IgD-negative memory B cell (primary cell): ENCODE measurements at regions not wholly inside any gene's neighbourhood (a gene's known extent, or its start where the extent isn't known, plus 50 kb on each side); places are given as distances from the start of the nearest gene placed in this dataset.

Experiments
- H3K27ac Mint-ChIP-seq, 3 donors: one replicate each; pipeline ENCODE4 v1.8.0; 2020 to 2022; ENCODE audit warnings: mild to moderate bottlenecking in 3 of 3, mixed read lengths in 3 of 3, moderate library complexity in 1 of 3
- H3K27me3 Mint-ChIP-seq: one replicate; pipeline ENCODE4 v1.8.0; 2021; ENCODE audit warnings: mixed read lengths
- H3K36me3 Mint-ChIP-seq: one replicate; pipeline ENCODE4 v1.8.0; 2020; ENCODE audit warnings: mild to moderate bottlenecking, mixed read lengths
- H3K4me1 Mint-ChIP-seq, 3 donors: one replicate each; pipeline ENCODE4 v1.8.0; 2020 to 2022; ENCODE audit warnings: mixed read lengths in 3 of 3, mild to moderate bottlenecking in 1 of 3
- H3K4me3 Mint-ChIP-seq, 4 donors: one replicate each; pipeline ENCODE4 v1.8.0; 2020 to 2022; ENCODE audit warnings: mild to moderate bottlenecking in 4 of 4, mixed read lengths in 4 of 4, moderate library complexity in 3 of 4
- H3K9me3 Mint-ChIP-seq, 3 donors: one replicate each; pipeline ENCODE4 v1.8.0; 2020 to 2021; ENCODE audit warnings: mixed read lengths in 3 of 3, mild to moderate bottlenecking in 1 of 3

GRCh38 chr13:73370066-73370465, 311.3 kb downstream of the KLF5 start:
- Mint-ChIP-seq H3K4me3 (no peak overlapping the region), H3K27me3 (peaks cover 2% of the 10 kb centered on the region), H3K27ac (no peak overlapping the region), H3K36me3 (no peaks in the 10 kb centered on the region), H3K9me3 (no peaks in the 10 kb centered on the region), H3K4me1 (peaks cover 0 to 2% (median 0%) of the 10 kb centered on the region in 3 donors)

GRCh38 chr13:73369095-73369494, 310.3 kb downstream of the KLF5 start:
- H3K4me1 Mint-ChIP-seq = peaks cover 0 to 2% (median 0%) of the 10 kb centered on the region in 3 donors
- no peak overlapping the region for H3K4me3 Mint-ChIP-seq
- H3K36me3 Mint-ChIP-seq = no peaks in the 10 kb centered on the region
- no peak overlapping the region for H3K27ac Mint-ChIP-seq
- no peaks in the 10 kb centered on the region for H3K9me3 Mint-ChIP-seq
- peaks cover 2% of the 10 kb centered on the region for H3K27me3 Mint-ChIP-seq

GRCh38 chr13:73368608-73369007, 309.8 kb downstream of the KLF5 start:
- Mint-ChIP-seq H3K4me1 (peaks cover 0 to 2% (median 0%) of the 10 kb centered on the region in 3 donors), H3K36me3 (no peaks in the 10 kb centered on the region), H3K27me3 (peaks cover 2% of the 10 kb centered on the region), H3K4me3 (no peak overlapping the region), H3K9me3 (no peaks in the 10 kb centered on the region), H3K27ac (no peak overlapping the region)

GRCh38 chr13:73367886-73368285, 309.1 kb downstream of the KLF5 start:
- no peaks in the 10 kb centered on the region for H3K36me3 Mint-ChIP-seq
- peaks cover 0 to 2% (median 0%) of the 10 kb centered on the region in 3 donors for H3K4me1 Mint-ChIP-seq
- H3K9me3 Mint-ChIP-seq = no peaks in the 10 kb centered on the region
- no peak overlapping the region for H3K4me3 Mint-ChIP-seq
- no peak overlapping the region for H3K27ac Mint-ChIP-seq
- peaks cover 1% of the 10 kb centered on the region for H3K27me3 Mint-ChIP-seq

GRCh38 chr13:73366241-73366640, 307.4 kb downstream of the KLF5 start:
- no peaks in the 10 kb centered on the region for H3K36me3 Mint-ChIP-seq
- no peaks in the 10 kb centered on the region for H3K4me1 Mint-ChIP-seq
- H3K9me3 Mint-ChIP-seq = no peaks in the 10 kb centered on the region
- no peak overlapping the region for H3K4me3 Mint-ChIP-seq
- no peak overlapping the region for H3K27ac Mint-ChIP-seq
- no peaks in the 10 kb centered on the region for H3K27me3 Mint-ChIP-seq

GRCh38 chr13:73365681-73366080, 306.9 kb downstream of the KLF5 start:
- no peak overlapping the region for H3K27ac Mint-ChIP-seq
- no peaks in the 10 kb centered on the region for H3K4me1 Mint-ChIP-seq
- no peaks in the 10 kb centered on the region for H3K9me3 Mint-ChIP-seq
- no peak overlapping the region for H3K4me3 Mint-ChIP-seq
- no peaks in the 10 kb centered on the region for H3K36me3 Mint-ChIP-seq
- H3K27me3 Mint-ChIP-seq = no peaks in the 10 kb centered on the region

- no peaks in the 10 kb centered on the region for H3K27me3 Mint-ChIP-seq
These were observed 306.4 kb downstream of the KLF5 start for GRCh38 chr13:73365252-73365651.

GRCh38 chr13:73364736-73365135, 305.9 kb downstream of the KLF5 start:
- Mint-ChIP-seq H3K36me3 (no peaks in the 10 kb centered on the region), H3K27ac (no peak overlapping the region), H3K4me3 (no peak overlapping the region), H3K4me1 (no peaks in the 10 kb centered on the region), H3K9me3 (no peaks in the 10 kb centered on the region), H3K27me3 (no peaks in the 10 kb centered on the region)

More at GRCh38 chr13:73365252-73365651, 306.4 kb downstream of the KLF5 start:
- Mint-ChIP-seq H3K36me3 (no peaks in the 10 kb centered on the region), H3K9me3 (no peaks in the 10 kb centered on the region), H3K4me1 (no peaks in the 10 kb centered on the region), H3K4me3 (no peak overlapping the region), H3K27ac (peak overlapping the region in 1 of 3 donors; percentile 59)

GRCh38 chr13:73358606-73359095, 299.8 kb downstream of the KLF5 start:
- no peak overlapping the region for H3K27ac Mint-ChIP-seq
- H3K27me3 Mint-ChIP-seq = no peaks in the 10 kb centered on the region
- H3K9me3 Mint-ChIP-seq = no peaks in the 10 kb centered on the region
- no peaks in the 10 kb centered on the region for H3K36me3 Mint-ChIP-seq
- H3K4me3 Mint-ChIP-seq = no peak overlapping the region
- no peaks in the 10 kb centered on the region for H3K4me1 Mint-ChIP-seq

- H3K36me3 Mint-ChIP-seq = no peaks in the 10 kb centered on the region
- no peak overlapping the region for H3K27ac Mint-ChIP-seq
- H3K4me1 Mint-ChIP-seq = no peaks in the 10 kb centered on the region
- H3K9me3 Mint-ChIP-seq = no peaks in the 10 kb centered on the region
- H3K4me3 Mint-ChIP-seq = no peak overlapping the region
- no peaks in the 10 kb centered on the region for H3K27me3 Mint-ChIP-seq
These were observed 296.3 kb downstream of the KLF5 start for GRCh38 chr13:73355134-73355533.

GRCh38 chr13:73351730-73352129, 292.9 kb downstream of the KLF5 start:
- H3K4me1 Mint-ChIP-seq = no peaks in the 10 kb centered on the region
- no peaks in the 10 kb centered on the region for H3K27me3 Mint-ChIP-seq
- no peaks in the 10 kb centered on the region for H3K9me3 Mint-ChIP-seq
- no peak overlapping the region for H3K4me3 Mint-ChIP-seq
- no peaks in the 10 kb centered on the region for H3K36me3 Mint-ChIP-seq
- no peak overlapping the region for H3K27ac Mint-ChIP-seq

- peaks cover 2% of the 10 kb centered on the region for H3K36me3 Mint-ChIP-seq
- H3K27ac Mint-ChIP-seq = no peak overlapping the region
- peaks cover 1% of the 10 kb centered on the region for H3K27me3 Mint-ChIP-seq
- no peak overlapping the region for H3K4me3 Mint-ChIP-seq
- no peaks in the 10 kb centered on the region for H3K4me1 Mint-ChIP-seq
- H3K9me3 Mint-ChIP-seq = peaks cover 0 to 4% (median 1%) of the 10 kb centered on the region in 3 donors
These were observed 282.9 kb downstream of the KLF5 start for GRCh38 chr13:73341748-73342147.

- H3K27me3 Mint-ChIP-seq = peaks cover 1% of the 10 kb centered on the region
- H3K36me3 Mint-ChIP-seq = peaks cover 4% of the 10 kb centered on the region
- H3K4me1 Mint-ChIP-seq = no peaks in the 10 kb centered on the region
- H3K4me3 Mint-ChIP-seq = no peak overlapping the region
- H3K9me3 Mint-ChIP-seq = peaks cover 0 to 5% (median 0%) of the 10 kb centered on the region in 3 donors
- H3K27ac Mint-ChIP-seq = no peak overlapping the region
These were observed 281.3 kb downstream of the KLF5 start for GRCh38 chr13:73340069-73340468.

GRCh38 chr13:73339086-73339485, 280.3 kb downstream of the KLF5 start:
- peaks cover 0 to 7% (median 0%) of the 10 kb centered on the region in 3 donors for H3K9me3 Mint-ChIP-seq
- H3K4me1 Mint-ChIP-seq = no peaks in the 10 kb centered on the region
- peaks cover 1% of the 10 kb centered on the region for H3K27me3 Mint-ChIP-seq
- no peak overlapping the region for H3K4me3 Mint-ChIP-seq
- H3K27ac Mint-ChIP-seq = no peak overlapping the region
- peaks cover 4% of the 10 kb centered on the region for H3K36me3 Mint-ChIP-seq

- H3K27ac Mint-ChIP-seq = no peak overlapping the region
- peaks cover 0 to 9% (median 0%) of the 10 kb centered on the region in 3 donors for H3K9me3 Mint-ChIP-seq
- no peak overlapping the region for H3K4me3 Mint-ChIP-seq
- H3K36me3 Mint-ChIP-seq = peaks cover 4% of the 10 kb centered on the region
- H3K27me3 Mint-ChIP-seq = no peaks in the 10 kb centered on the region
- no peaks in the 10 kb centered on the region for H3K4me1 Mint-ChIP-seq
These were observed 279.6 kb downstream of the KLF5 start for GRCh38 chr13:73338389-73338788.

- Mint-ChIP-seq H3K36me3 (peaks cover 4% of the 10 kb centered on the region), H3K4me1 (no peaks in the 10 kb centered on the region), H3K9me3 (peaks cover 0 to 9% (median 0%) of the 10 kb centered on the region in 3 donors), H3K27ac (no peak overlapping the region), H3K27me3 (no peaks in the 10 kb centered on the region), H3K4me3 (no peak overlapping the region)
These were observed 278.7 kb downstream of the KLF5 start for GRCh38 chr13:73337532-73337931.
